Omental fat pad (tissue), 3 donors: ENCODE measurements at regions not wholly inside any gene's neighbourhood (a gene's known extent, or its start where the extent isn't known, plus 50 kb on each side); places are given as distances from the start of the nearest gene placed in this dataset.
"Not testable (repeated sequence)": the region's sequence is repeated elsewhere in the genome, so short reads cannot be mapped to it uniquely, and the experiment has no call there.

Experiments used
- ATAC-seq: fragments of 150-250 bp; one replicate; pipeline ENCODE4 v1.9.1; 2016; ENCODE audit warnings: mild to moderate bottlenecking, moderate library complexity; ENCODE audit not compliant: low FRiP score
- DNase-seq: peaks from one replicate; pipeline ENCODE4 v3.0.0-alpha.2; 2019; ENCODE audit warnings: low spot score
- TF ChIP-seq, protein P1 (sequence below), 3 donors: fragments of 450-650 bp; IDR thresholded peaks; one replicate each; pipeline ENCODE4 v1.5.1; 2016 to 2017; ENCODE audit warnings: antibody characterized with exemption in 3 of 3, mild to moderate bottlenecking in 3 of 3, moderate library complexity in 2 of 3

DNA sequence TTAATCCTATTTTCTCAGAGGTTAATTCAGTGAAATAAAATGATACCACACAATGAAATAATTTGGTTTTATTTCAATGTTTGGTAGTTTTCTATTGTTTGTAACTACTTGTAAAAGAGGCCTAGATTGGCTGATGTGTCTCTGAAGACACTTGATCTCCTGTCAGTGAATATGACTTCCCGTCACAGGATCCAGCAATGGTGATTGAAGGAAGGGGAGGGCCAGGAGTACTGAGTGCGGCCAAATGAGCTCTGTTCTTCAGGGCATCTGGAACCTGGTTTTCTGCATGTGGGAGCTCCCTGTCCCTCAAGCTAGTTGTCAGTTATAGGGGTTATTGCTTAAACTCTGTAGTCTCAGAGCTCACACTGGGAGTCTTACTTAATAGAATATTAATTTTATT lies 86.5 kb upstream of the OTUD4 start:
- no peak for ATAC-seq
- TF ChIP-seq, protein P1, sequence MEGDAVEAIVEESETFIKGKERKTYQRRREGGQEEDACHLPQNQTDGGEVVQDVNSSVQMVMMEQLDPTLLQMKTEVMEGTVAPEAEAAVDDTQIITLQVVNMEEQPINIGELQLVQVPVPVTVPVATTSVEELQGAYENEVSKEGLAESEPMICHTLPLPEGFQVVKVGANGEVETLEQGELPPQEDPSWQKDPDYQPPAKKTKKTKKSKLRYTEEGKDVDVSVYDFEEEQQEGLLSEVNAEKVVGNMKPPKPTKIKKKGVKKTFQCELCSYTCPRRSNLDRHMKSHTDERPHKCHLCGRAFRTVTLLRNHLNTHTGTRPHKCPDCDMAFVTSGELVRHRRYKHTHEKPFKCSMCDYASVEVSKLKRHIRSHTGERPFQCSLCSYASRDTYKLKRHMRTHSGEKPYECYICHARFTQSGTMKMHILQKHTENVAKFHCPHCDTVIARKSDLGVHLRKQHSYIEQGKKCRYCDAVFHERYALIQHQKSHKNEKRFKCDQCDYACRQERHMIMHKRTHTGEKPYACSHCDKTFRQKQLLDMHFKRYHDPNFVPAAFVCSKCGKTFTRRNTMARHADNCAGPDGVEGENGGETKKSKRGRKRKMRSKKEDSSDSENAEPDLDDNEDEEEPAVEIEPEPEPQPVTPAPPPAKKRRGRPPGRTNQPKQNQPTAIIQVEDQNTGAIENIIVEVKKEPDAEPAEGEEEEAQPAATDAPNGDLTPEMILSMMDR (IDR thresholded peaks at IDR 0.05) = no peak
- no peak for DNase-seq

DNA sequence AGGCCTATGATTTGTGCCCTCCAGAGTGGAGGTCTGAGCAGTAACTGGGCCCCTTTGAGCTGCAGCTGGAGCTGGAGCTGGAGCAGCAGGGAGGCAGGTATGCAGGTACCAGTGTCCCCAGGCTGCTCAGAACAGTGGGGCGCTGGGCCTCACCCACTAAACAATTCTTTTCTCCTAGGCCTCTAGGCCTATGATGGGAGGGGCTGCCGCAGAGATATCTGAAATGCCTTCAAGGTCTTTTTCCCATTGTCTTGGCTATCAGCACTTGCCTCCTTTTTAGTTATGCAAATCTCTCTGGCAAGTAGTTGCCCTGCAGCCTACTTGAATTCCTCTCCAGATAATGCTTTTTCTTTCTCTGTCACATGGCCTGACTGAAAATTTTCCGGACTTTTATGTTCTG lies 79.7 kb upstream of the OTUD4 start:
- no peak for DNase-seq
- no peak for ATAC-seq
- TF ChIP-seq, protein P1 (IDR thresholded peaks at IDR 0.05) = no peak

DNA sequence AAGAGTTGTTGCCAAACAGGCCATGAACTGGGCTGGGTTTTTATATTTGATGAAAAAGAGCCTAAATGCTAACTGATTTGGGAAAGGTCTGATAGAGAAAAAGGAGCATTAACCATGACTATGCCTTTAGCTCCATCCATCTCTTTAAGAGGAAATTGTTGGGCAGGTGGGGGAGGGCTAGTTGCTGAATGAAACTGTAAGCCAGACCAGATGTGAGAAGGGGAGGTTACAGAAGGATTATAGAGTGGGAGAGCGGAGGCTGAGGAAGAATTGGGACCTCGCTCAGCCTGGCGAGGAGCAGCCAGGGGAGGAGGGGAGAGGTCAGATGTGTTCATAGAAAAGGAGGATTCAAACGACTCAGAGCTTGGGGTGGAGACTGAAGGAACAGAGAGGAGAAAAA lies 74.9 kb upstream of the OTUD4 start:
- ATAC-seq, DNase-seq: not testable (repeated sequence)

DNA sequence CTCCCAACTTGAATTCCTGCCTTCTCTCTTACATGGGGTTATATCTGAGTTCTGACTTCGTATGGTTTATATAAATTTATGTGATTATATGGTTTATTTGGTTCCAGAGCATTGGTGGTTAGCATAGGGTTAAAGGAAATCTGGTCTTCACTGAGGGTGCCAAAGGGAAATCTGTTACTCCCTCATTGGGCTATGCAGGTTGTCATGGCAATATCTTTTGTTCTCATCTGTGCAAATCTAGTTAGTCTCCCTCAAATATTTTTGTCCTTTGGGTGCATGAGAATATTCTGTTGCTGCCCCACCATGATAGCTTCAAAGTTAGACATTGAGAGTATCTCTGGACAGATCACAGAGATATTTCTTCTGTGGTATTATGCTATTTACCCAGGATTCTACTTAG lies 71.8 kb upstream of the OTUD4 start:
- TF ChIP-seq, protein P1 (IDR thresholded peaks at IDR 0.05) = no peak
- ATAC-seq = no peak
- no peak for DNase-seq

DNA sequence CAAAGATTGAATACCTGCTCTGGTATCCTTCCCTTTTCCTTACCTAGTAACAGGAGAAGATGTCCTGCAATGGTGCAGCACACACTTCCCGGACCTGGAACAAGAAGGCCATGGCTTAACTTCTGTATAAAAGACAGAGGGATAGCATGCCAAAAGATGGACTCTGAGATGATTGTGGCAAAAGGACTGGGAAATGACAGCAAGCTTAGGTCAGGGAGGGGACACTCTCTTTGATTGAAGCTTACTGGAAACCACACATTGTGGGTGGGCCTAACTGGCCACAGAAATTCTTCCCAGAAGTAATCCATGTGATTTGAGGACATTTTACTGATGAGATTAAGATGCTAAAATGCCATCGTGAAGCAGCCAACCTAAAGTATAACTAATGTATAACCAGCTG lies 71.0 kb upstream of the OTUD4 start:
- ATAC-seq (no peak), DNase-seq (no peak)
- TF ChIP-seq, protein P1 (IDR thresholded peaks at IDR 0.05) = no peak

DNA sequence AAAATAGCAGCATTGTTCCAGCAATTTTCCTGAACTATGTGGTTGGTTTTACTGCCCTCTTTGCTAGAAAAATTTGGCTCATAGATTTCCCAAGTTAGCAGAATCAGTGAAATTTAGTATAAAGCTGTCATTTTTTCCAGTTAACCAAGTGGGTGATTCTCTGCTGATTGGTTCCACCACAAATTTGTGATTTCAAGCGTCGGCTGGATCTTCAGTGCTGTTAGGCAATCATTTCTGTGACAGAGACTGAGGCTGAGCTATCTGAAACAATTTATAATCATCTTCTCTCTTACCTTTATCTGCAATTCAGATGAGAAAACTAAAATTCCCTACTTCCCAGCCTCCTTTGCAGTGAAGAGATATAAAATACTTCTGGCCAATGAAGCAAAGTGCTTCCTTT lies 68.6 kb upstream of the OTUD4 start:
- no peak for DNase-seq
- no peak for ATAC-seq
- TF ChIP-seq, protein P1 (IDR thresholded peaks at IDR 0.05) = no peak

DNA sequence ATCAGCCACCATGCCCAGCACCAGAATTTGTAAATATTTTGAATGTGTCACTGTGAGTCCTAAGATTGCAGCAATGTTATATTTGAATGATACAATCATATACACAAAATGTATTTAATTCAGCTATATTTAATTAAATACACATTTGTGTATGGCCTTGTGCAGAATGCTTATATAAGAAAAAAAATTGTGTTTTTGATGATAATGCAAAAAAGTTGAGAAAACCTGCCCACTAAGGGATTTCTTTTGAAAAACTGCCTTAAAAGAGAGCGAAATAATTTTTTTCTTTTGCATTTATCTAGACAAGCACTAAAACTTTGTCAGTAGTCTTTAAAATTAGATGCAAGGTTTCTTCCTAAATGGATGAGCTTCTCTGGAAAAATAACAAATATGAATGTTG lies 68.1 kb upstream of the OTUD4 start:
- no peak for ATAC-seq
- DNase-seq = no peak
- TF ChIP-seq, protein P1 (IDR thresholded peaks at IDR 0.05) = no peak

DNA sequence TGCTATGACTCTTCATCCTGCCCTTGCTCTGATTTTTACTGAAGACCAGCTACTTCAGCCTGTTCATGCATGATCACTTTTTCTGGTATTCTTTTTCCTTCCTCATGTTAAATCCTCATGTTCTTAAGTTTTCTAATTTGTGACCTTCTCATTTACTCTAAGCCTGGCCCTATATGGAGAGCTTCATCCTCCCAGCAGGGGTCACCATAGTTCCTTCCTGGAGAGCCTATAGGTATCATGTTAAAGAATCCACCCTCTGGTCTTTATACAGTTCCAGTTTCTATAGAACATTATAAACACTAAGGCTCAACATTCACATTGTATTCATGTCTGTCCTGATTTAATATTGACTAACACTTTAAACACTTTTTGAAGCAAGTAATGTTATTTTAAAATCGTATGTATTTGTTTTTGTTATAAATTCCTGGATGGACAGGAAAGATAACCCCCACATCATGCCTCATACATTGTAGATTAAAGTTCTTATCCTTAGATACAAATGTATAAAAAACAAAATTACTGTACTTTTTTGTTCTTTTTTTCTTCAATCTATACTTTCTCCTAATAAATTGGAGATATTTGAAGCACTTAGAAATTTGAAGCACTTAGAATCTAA lies 53.8 kb upstream of the OTUD4 start:
- no peak for ATAC-seq
- no peak for DNase-seq
- TF ChIP-seq, protein P1 (IDR thresholded peaks at IDR 0.05) = no peak
